Heart left ventricle (tissue), 13 donors: ENCODE measurements at regions not wholly inside any gene's neighbourhood (a gene's known extent, or its start where the extent isn't known, plus 50 kb on each side); places are given as distances from the start of the nearest gene placed in this dataset.

Experiments
- CTCF ChIP-seq, 12 donors: fragments of 200-600 bp; sonication (generic) in 4 of 12; IDR thresholded peaks; one replicate each; pipeline versions ENCODE4 v1.5.0 to v1.8.0; 2018 to 2022; ENCODE audit warnings: antibody characterized with exemption in 12 of 12, mild to moderate bottlenecking in 5 of 12
- POLR2A ChIP-seq, 2 donors: fragments of 450-650 bp; IDR thresholded peaks; one replicate each; pipeline ENCODE4 v1.6.1; 2017; ENCODE audit warnings: antibody characterized with exemption in 2 of 2, mild to moderate bottlenecking in 2 of 2, moderate library complexity in 2 of 2
- donor health status: ischemic (EF 13 %, LVEDD 7.1; RV severe dilation, severe dysfunction).
- donor health status: DM: no; HTN: yes; CAD: no.
- donor health status: DM: no; HTN: no; CAD: no.
- donor health status: ischemic (EF 25% LVEDD 6.9; RV normal size, moderate dysfunction).
- donor health status: ischemic (EF 25% LVEDD 5.7; RV mildly dilated, moderate dysfunction).
- donor health status: ischemic (EF 35%, LVEDD 5.7; RV mildly dilated, moderate dysfunction).
- donor health status: nonischemic (EF 11% LVEDD 7.7; RV severe dilation, severe dysfunction).
- donor health status: DM: yes; HTN: yes; CAD: no.
- donor health status: PGD.
- donor health status: ischemic (EF 29% LVEDD 5.4; RV normal size, mild dysfunction).
- donor health status: nonischemic (EF 23%, LVEDD 6.1; RV moderate dilation, normal function).

GRCh38 chr1:19536519-19536918 is 51.2 kb upstream of the CAPZB start:
- TF ChIP-seq POLR2A (IDR thresholded peaks at IDR 0.05) (no peak), CTCF (IDR thresholded peaks at IDR 0.05) (no peak)
